NCI-H1436 (cell line): ENCODE measurements at regions not wholly inside any gene's neighbourhood (a gene's known extent, or its start where the extent isn't known, plus 50 kb on each side); places are given as distances from the start of the nearest gene placed in this dataset.
"Not testable (repeated sequence)": the region's sequence is repeated elsewhere in the genome, so short reads cannot be mapped to it uniquely, and the experiment has no call there.

Source experiments
- DNase-seq: peaks from one replicate; lab custom pipeline; 2025; lab: John Stamatoyannopoulos, UW

GRCh38 chr10:46095943-46096342 is 49.9 kb upstream of the MSMB start:
- DNase-seq, result not testable (repeated sequence)

- no peak for DNase-seq
Observed at GRCh38 chr10:46096446-46096845, 50.4 kb upstream of the MSMB start.

GRCh38 chr10:46096909-46097575 is 51.0 kb upstream of the MSMB start:
- no peak for DNase-seq

- DNase-seq, result no peak
Observed at GRCh38 chr10:46097576-46098317, 51.7 kb upstream of the MSMB start.

- DNase-seq, result no peak
Observed at GRCh38 chr10:46098386-46098785, 52.3 kb upstream of the MSMB start.

GRCh38 chr10:46098925-46099324 is 52.9 kb upstream of the MSMB start:
- DNase-seq, result not testable (repeated sequence)

GRCh38 chr10:46104071-46104585 is 58.1 kb upstream of the MSMB start:
- DNase-seq, result no peak

GRCh38 chr10:46105416-46105815 is 59.3 kb upstream of the MSMB start:
- not testable (repeated sequence) for DNase-seq

- not testable (repeated sequence) for DNase-seq
Observed at GRCh38 chr10:46105856-46106409, 59.9 kb upstream of the MSMB start.

- no peak for DNase-seq
Observed at GRCh38 chr10:46106410-46107255, 60.6 kb upstream of the MSMB start.

- not testable (repeated sequence) for DNase-seq
Observed at GRCh38 chr10:46108158-46108499, 62.1 kb upstream of the MSMB start.

- not testable (repeated sequence) for DNase-seq
Observed at GRCh38 chr10:46154271-46154670, 108.2 kb upstream of the MSMB start.

GRCh38 chr10:46154683-46155082 is 108.6 kb upstream of the MSMB start:
- not testable (repeated sequence) for DNase-seq

- not testable (repeated sequence) for DNase-seq
Observed at GRCh38 chr10:46156866-46157265, 110.8 kb upstream of the MSMB start.

GRCh38 chr10:46169736-46170135 is 117.1 kb upstream of the ANTXRL start:
- DNase-seq, result no peak

GRCh38 chr10:46170789-46171188 is 116.0 kb upstream of the ANTXRL start:
- DNase-seq, result no peak

- no peak for DNase-seq
Observed at GRCh38 chr10:46171661-46172060, 115.1 kb upstream of the ANTXRL start.

- no peak for DNase-seq
Observed at GRCh38 chr10:46175296-46175695, 111.5 kb upstream of the ANTXRL start.

- no peak for DNase-seq
Observed at GRCh38 chr10:46175831-46176230, 111.0 kb upstream of the ANTXRL start.

GRCh38 chr10:46187431-46187830 is 99.4 kb upstream of the ANTXRL start:
- not testable (repeated sequence) for DNase-seq

- DNase-seq, result no peak
Observed at GRCh38 chr10:46197050-46197449, 89.7 kb upstream of the ANTXRL start.

- DNase-seq, result no peak
Observed at GRCh38 chr10:46198516-46198915, 88.3 kb upstream of the ANTXRL start.
